Fibroblast of lung (primary cell): ENCODE measurements at regions not wholly inside any gene's neighbourhood (a gene's known extent, or its start where the extent isn't known, plus 50 kb on each side); places are given as distances from the start of the nearest gene placed in this dataset.

Experiments
- DNase-seq, 2 donors: peaks; one replicate each; pipeline versions ENCODE4 v3.0.0 to v3.0.0-alpha.2; 2010; ENCODE audit warnings: low read depth in 2 of 2
- H2AFZ ChIP-seq: 2 replicates; pipeline ENCODE4 v1.5.1; 2012; ENCODE audit warnings: low read length, control low read depth, inconsistent platforms
- H3K27ac ChIP-seq: 2 replicates; pipeline ENCODE4 v1.5.1; 2011; ENCODE audit warnings: low read length, control low read depth; ENCODE audit not compliant: insufficient read depth
- H3K27me3 ChIP-seq: 2 replicates; pipeline ENCODE4 v1.5.1; 2011; ENCODE audit warnings: mild to moderate bottlenecking, low read length; ENCODE audit not compliant: control insufficient read depth, insufficient read depth
- H3K36me3 ChIP-seq: 2 replicates; pipeline ENCODE4 v1.5.1; 2011; ENCODE audit warnings: low read length; ENCODE audit not compliant: control insufficient read depth, insufficient read depth
- H3K4me1 ChIP-seq: 2 replicates; pipeline ENCODE4 v1.5.1; 2011; ENCODE audit warnings: low read length; ENCODE audit not compliant: control insufficient read depth, insufficient read depth; ENCODE audit errors: extremely low read depth
- H3K4me2 ChIP-seq: 2 replicates; pipeline ENCODE4 v1.5.1; 2011; ENCODE audit warnings: low read length, control low read depth; ENCODE audit not compliant: insufficient read depth; ENCODE audit errors: extremely low read depth
- H3K4me3 ChIP-seq, 4 experiments: fragments of 200-600 bp in 1 of 4; sonication (generic) in 1 of 4; replicated peaks in 1 of 4; 2 replicates each; pipeline ENCODE4 v1.5.1; 2011 to 2016; ENCODE audit warnings: low read length in 4 of 4, low read depth in 3 of 4, mild to moderate bottlenecking in 3 of 4, control low read depth in 2 of 4, inconsistent platforms in 1 of 4, mixed read lengths in 1 of 4; ENCODE audit not compliant: insufficient read depth in 1 of 4; ENCODE audit errors: control extremely low read depth in 1 of 4
- H3K79me2 ChIP-seq: 2 replicates; pipeline ENCODE4 v1.5.1; 2012; ENCODE audit warnings: mild to moderate bottlenecking, low read length, inconsistent platforms; ENCODE audit not compliant: control insufficient read depth, insufficient read depth
- H3K9ac ChIP-seq: 2 replicates; pipeline ENCODE4 v1.5.1; 2011; ENCODE audit warnings: mild to moderate bottlenecking, low read length, control low read depth; ENCODE audit not compliant: insufficient read depth
- H3K9me3 ChIP-seq: 2 replicates; pipeline ENCODE4 v1.5.1; 2012; ENCODE audit warnings: low read depth, low read length; ENCODE audit not compliant: control insufficient read depth, insufficient read depth
- H4K20me1 ChIP-seq: 2 replicates; pipeline ENCODE4 v1.5.1; 2011; ENCODE audit warnings: low read length; ENCODE audit not compliant: control insufficient read depth, insufficient read depth; ENCODE audit errors: extremely low read depth
- CTCF ChIP-seq, 2 donors: IDR thresholded peaks in 1 of 2; conservative IDR thresholded peaks in 1 of 2; 1 replicate in 1 of 2; 2 replicates in 1 of 2; pipeline ENCODE4 v1.5.1; 2011 to 2012; ENCODE audit warnings: low read length in 2 of 2, control low read depth in 1 of 2, inconsistent platforms in 1 of 2, low read depth in 1 of 2, mild to moderate bottlenecking in 1 of 2
- EZH2 ChIP-seq: IDR thresholded peaks from 2 replicates; pipeline ENCODE4 v1.5.1; 2012; ENCODE audit warnings: low read length, control low read depth, mild to moderate bottlenecking; ENCODE audit errors: missing control alignments

GRCh38 chr4:26052663-26053541 lies 138.9 kb downstream of the SMIM20 start:
- Histone ChIP-seq H3K4me3 (no peak overlapping the region), H3K4me2 (no peak overlapping the region), H3K27me3 (no peaks in the 10 kb centered on the region), H3K79me2 (no peaks in the 10 kb centered on the region), H3K36me3 (no peaks in the 10 kb centered on the region), H2AFZ (no peak overlapping the region), H3K27ac (no peak overlapping the region), H3K9ac (no peak overlapping the region), H3K4me1 (peaks cover 10% of the 10 kb centered on the region), H3K9me3 (no peaks in the 10 kb centered on the region), H4K20me1 (no peaks in the 10 kb centered on the region)
- TF ChIP-seq CTCF (conservative IDR thresholded peaks at IDR 0.05 in 1 of 2, IDR thresholded peaks at IDR 0.05 in 1 of 2; ENCODE audit: low read depth in 1 of 2, low read length in 2 of 2) (no peak), EZH2 (no peak)
- no peak for DNase-seq

- H3K4me3 ChIP-seq = no peak overlapping the region
- H3K36me3 ChIP-seq = no peaks in the 10 kb centered on the region
Measured at GRCh38 chr4:26053761-26054160, 139.7 kb downstream of the SMIM20 start.

GRCh38 chr4:26055855-26056254 lies 141.8 kb downstream of the SMIM20 start:
- no peak for DNase-seq
- TF ChIP-seq CTCF (conservative IDR thresholded peaks at IDR 0.05 in 1 of 2, IDR thresholded peaks at IDR 0.05 in 1 of 2; ENCODE audit: low read depth in 1 of 2, low read length in 2 of 2) (no peak), EZH2 (no peak)
- no peak overlapping the region for H3K4me2 ChIP-seq
- H2AFZ ChIP-seq = no peak overlapping the region
- no peaks in the 10 kb centered on the region for H3K27me3 ChIP-seq
- no peak overlapping the region for H3K27ac ChIP-seq
- H4K20me1 ChIP-seq = no peaks in the 10 kb centered on the region
- H3K9me3 ChIP-seq = no peaks in the 10 kb centered on the region
- no peaks in the 10 kb centered on the region for H3K36me3 ChIP-seq
- H3K4me1 ChIP-seq = no peaks in the 10 kb centered on the region
- H3K4me3 ChIP-seq = no peak overlapping the region
- no peaks in the 10 kb centered on the region for H3K79me2 ChIP-seq
- no peak overlapping the region for H3K9ac ChIP-seq

More at GRCh38 chr4:26053761-26054160, 139.7 kb downstream of the SMIM20 start:
- H3K79me2 ChIP-seq = no peaks in the 10 kb centered on the region
- no peaks in the 10 kb centered on the region for H3K27me3 ChIP-seq
- no peaks in the 10 kb centered on the region for H3K9me3 ChIP-seq
- DNase-seq = no peak
- H3K4me1 ChIP-seq = peaks cover 4% of the 10 kb centered on the region
- H3K4me2 ChIP-seq = no peak overlapping the region
- H4K20me1 ChIP-seq = no peaks in the 10 kb centered on the region
- H3K9ac ChIP-seq = no peak overlapping the region
- H3K27ac ChIP-seq = no peak overlapping the region
- TF ChIP-seq EZH2 = no peak
- TF ChIP-seq CTCF (conservative IDR thresholded peaks at IDR 0.05 in 1 of 2, IDR thresholded peaks at IDR 0.05 in 1 of 2; ENCODE audit: low read depth in 1 of 2, low read length in 2 of 2) = no peak
- H2AFZ ChIP-seq = no peak overlapping the region
